Retinal pigment epithelial cell (primary cell): ENCODE measurements at regions not wholly inside any gene's neighbourhood (a gene's known extent, or its start where the extent isn't known, plus 50 kb on each side); places are given as distances from the start of the nearest gene placed in this dataset.

Experiments used
- DNase-seq: peaks from one replicate; pipeline ENCODE4 v3.0.0-alpha.2; 2010; ENCODE audit warnings: low read depth
- H3K4me3 ChIP-seq: 2 replicates; pipeline ENCODE4 v1.5.1; 2011; ENCODE audit warnings: mild to moderate bottlenecking, low read length, control low read depth, moderate library complexity
- CTCF ChIP-seq: conservative IDR thresholded peaks from 2 replicates; pipeline ENCODE4 v1.5.1; 2011; ENCODE audit warnings: low read depth, low read length, control low read depth, inconsistent platforms

DNA sequence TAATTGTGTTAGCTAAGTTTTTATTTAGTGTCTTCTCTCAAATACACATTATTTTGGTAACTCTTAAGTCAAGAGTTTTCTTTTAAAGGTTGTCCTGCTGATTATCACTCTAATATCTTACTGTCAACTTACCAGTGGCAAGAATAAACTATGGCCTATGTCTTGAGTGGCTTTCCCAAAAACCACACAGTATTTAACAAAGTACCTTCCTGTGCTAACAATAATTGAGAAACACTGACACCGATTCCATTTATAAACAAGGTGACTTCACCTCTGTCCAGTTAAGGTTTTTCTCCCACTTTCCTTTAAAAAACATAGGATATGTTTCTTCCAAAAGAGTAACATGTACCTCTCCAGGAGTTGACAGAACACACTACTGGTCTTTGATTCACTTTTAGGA lies 234.3 kb upstream of the CD96 start:
- no peak for TF ChIP-seq CTCF
- no peak overlapping the region for H3K4me3 ChIP-seq
- no peak for DNase-seq

DNA sequence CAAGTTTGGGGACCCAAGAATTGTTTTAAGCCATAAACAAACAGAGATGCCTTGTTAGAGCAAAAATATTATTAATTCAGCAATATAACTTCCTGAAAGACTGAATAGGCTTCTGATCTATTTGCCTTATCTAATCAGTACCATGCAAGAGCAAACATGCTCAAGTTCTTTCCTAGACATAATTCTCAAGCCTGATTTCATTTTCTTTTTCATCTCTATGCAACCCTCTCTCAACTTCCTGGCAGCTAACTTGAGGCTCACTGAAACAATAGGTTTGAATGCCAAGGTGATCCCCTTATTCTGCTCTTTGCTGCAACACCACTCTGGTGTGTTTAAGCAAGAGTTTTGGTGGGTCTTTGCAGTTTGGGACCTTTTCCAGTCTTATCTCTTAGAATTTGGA lies 230.9 kb upstream of the CD96 start:
- DNase-seq, result no peak
- no peak for TF ChIP-seq CTCF
- H3K4me3 ChIP-seq, result no peak overlapping the region

DNA sequence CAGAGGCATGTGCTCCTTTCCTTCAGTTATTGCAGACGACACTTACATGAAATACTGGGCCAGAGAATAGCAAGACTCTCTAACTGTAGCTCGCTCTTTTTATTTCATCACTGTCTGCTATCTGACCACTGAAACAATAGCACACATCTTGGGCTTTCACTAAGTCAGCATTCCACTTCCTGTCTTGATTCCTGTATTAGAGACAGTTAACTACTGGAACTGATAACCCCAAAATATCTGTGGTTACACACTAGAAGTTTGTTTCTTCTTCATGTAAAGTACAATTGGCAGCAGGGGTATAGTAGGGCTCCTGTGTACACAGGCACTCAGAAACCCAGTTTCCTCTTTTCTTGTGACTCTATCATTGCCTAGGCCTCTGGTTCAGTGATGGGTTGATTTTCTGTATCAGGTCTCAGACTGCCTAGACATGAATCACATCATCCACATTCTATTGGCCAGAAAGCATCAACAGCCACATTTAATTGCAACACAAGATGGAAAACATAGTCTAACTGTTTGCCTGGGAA lies 230.2 kb upstream of the CD96 start:
- TF ChIP-seq CTCF, result no peak

DNA sequence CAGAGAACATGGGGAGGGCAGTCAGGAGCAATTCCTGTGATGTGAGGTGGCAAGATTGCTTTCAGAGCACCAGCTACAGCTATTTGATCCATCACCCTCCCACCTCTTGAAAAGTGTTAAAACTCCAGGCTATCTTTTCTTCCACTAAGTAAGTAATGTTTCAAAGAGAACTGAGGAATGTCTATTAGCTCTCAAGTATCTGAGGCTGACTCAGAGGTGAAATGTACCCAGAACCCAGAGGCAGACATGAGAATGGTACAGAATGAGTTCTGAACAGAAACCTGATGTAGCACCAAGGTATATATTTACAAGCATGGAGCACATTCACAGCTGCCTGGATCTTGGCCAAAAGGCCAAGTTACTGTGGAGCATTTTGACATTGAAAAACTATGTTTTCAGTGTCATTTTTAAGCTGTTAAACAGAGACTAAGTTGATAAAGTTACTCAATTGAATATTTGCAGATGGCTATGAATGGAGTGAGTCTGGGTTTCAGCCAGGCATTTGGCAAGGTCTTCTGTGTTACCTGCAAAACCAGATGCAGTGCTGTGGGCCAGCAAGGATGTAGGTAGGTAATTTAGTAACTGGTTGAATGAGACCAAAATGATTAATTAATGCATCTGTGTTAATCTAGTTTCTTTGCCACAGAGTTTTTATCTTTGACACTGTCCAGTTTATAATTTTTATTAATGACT lies 227.7 kb upstream of the CD96 start:
- DNase-seq, result no peak
- no peak for TF ChIP-seq CTCF
- no peak overlapping the region for H3K4me3 ChIP-seq

More for the DNA sequence above, 230.2 kb upstream of the CD96 start:
- no peak for DNase-seq
- H3K4me3 ChIP-seq, result no peak overlapping the region

DNA sequence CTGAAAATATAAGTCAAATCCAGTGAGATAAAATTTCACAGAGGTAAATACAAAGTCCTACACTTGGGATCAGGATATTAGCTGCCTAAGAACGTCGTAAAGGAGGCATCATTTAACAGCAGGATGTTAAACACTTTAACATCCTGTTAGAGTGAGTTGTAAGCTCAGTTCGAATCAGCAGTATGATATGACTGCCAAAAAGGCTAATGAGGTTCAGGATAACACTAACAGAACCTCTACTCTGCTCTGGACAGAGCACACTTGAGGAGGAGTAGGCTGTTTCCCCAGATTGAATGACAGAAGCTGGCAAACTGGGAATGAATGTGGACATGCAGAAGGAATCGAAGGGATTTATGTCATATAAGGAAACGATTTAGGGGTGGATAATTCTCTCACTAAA lies 227.1 kb upstream of the CD96 start:
- TF ChIP-seq CTCF, result no peak
- no peak for DNase-seq
- no peak overlapping the region for H3K4me3 ChIP-seq

DNA sequence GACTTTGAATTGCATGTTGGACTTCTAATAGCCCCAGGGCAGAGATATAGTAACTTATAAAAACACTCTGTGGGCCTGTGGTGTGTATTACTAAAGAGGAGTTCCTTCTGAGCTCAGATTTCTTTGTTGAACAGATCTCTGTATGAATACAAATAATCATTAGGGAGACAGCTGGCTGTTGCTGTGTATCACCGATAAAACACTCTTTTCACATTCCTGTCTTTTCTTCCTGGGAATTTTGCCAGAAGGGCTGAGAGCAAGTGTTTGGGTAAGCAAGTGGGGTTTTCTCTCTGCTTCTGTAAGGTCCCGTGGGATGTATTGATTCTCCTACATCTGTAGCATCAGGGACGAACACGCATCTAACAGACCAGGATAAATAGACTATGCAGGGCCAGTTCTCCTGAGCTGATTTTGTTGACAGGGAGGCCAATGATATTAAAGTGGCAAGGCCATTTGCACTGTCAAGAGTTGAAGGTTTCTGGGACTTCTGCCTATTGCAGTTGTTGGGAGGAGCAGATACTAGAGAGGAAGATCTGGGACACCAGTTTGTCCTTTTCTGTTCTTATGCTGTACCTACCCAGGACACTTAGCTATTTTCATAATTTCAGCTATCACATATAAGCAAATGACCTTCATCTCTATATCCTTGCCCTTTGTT lies 225.9 kb upstream of the CD96 start:
- no peak for DNase-seq
- no peak for TF ChIP-seq CTCF
- no peak overlapping the region for H3K4me3 ChIP-seq

- DNase-seq, result no peak
- TF ChIP-seq CTCF, result no peak
- no peak overlapping the region for H3K4me3 ChIP-seq
These were observed 223.7 kb upstream of the CD96 start for GRCh38 chr3:111318289-111318688.
